Stimulated activated CD8-positive, alpha-beta memory T cell treated with anti-CD3 and anti-CD28 coated beads, Interleukin-7, amount 100 ng/mL, for 48 hours (primary cell): ENCODE measurements at regions not wholly inside any gene's neighbourhood (a gene's known extent, or its start where the extent isn't known, plus 50 kb on each side); places are given as distances from the start of the nearest gene placed in this dataset.

Experiments used
- DNase-seq, 2 donors: peaks; one replicate each; pipeline ENCODE4 v3.0.0-alpha.2; 2020; ENCODE audit warnings: low read depth in 1 of 2; ENCODE audit errors: extremely low read depth in 1 of 2

- no peak for DNase-seq
These were observed 73.1 kb downstream of the IRF8 start for GRCh38 chr16:85971902-85972638.

GRCh38 chr16:85974428-85975375 is 75.7 kb downstream of the IRF8 start:
- DNase-seq, result no peak

GRCh38 chr16:85975451-85975981 is 76.6 kb downstream of the IRF8 start:
- DNase-seq, result no peak

- no peak for DNase-seq
These were observed 79.4 kb downstream of the IRF8 start for GRCh38 chr16:85978291-85978775.

GRCh38 chr16:85978976-85979375 is 80.0 kb downstream of the IRF8 start:
- no peak for DNase-seq

- no peak for DNase-seq
These were observed 80.6 kb downstream of the IRF8 start for GRCh38 chr16:85979605-85980004.

GRCh38 chr16:85980686-85981085 is 81.7 kb downstream of the IRF8 start:
- no peak for DNase-seq

GRCh38 chr16:85981826-85982562 is 83.0 kb downstream of the IRF8 start:
- no peak for DNase-seq

- DNase-seq, result no peak
These were observed 83.6 kb downstream of the IRF8 start for GRCh38 chr16:85982563-85982939.

- DNase-seq, result no peak
These were observed 84.1 kb downstream of the IRF8 start for GRCh38 chr16:85983064-85983463.

- DNase-seq, result no peak
These were observed 84.8 kb downstream of the IRF8 start for GRCh38 chr16:85983606-85984230.

GRCh38 chr16:85984231-85984880 is 85.4 kb downstream of the IRF8 start:
- no peak for DNase-seq

- no peak for DNase-seq
These were observed 86.0 kb downstream of the IRF8 start for GRCh38 chr16:85984947-85985451.

GRCh38 chr16:85986931-85987749 is 88.2 kb downstream of the IRF8 start:
- no peak for DNase-seq

GRCh38 chr16:85987750-85988078 is 88.8 kb downstream of the IRF8 start:
- DNase-seq, result no peak

GRCh38 chr16:85988306-85988705 is 89.3 kb downstream of the IRF8 start:
- DNase-seq, result no peak

- DNase-seq, result peak in 1 of 2 donors; percentile 29
These were observed 89.9 kb downstream of the IRF8 start for GRCh38 chr16:85988723-85989313.

GRCh38 chr16:85989376-85989775 is 90.4 kb downstream of the IRF8 start:
- DNase-seq, result no peak
